SK-N-MC (cell line): ENCODE measurements at regions not wholly inside any gene's neighbourhood (a gene's known extent, or its start where the extent isn't known, plus 50 kb on each side); places are given as distances from the start of the nearest gene placed in this dataset.

Experiments
- EZH2 ChIP-seq: fragments of 200-600 bp; sonication (generic); IDR thresholded peaks from one replicate; pipeline ENCODE4 v1.6.1; 2017; ENCODE audit warnings: antibody characterized with exemption
- POLR2AphosphoS5 ChIP-seq: IDR thresholded peaks from 2 replicates; pipeline ENCODE4 v1.6.1; 2012; ENCODE audit warnings: mild to moderate bottlenecking, low read depth, low read length, borderline replicate concordance

GRCh38 chr2:41123341-41123740, 671.5 kb upstream of the SLC8A1 start:
- no peak for TF ChIP-seq EZH2
- TF ChIP-seq POLR2AphosphoS5 = no peak
